Smooth muscle cell (in vitro differentiated cells): ENCODE measurements at regions not wholly inside any gene's neighbourhood (a gene's known extent, or its start where the extent isn't known, plus 50 kb on each side); places are given as distances from the start of the nearest gene placed in this dataset.

Experiments used
- DNase-seq: peaks from one replicate; lab custom pipeline; 2025; ENCODE audit not compliant: unreplicated experiment; lab: John Stamatoyannopoulos, UW
- H2AFZ ChIP-seq: fragments of 200-600 bp; sonication (generic); 2 replicates; pipeline ENCODE4 v1.6.0; 2016; ENCODE audit warnings: antibody characterized with exemption, low read depth, mild to moderate bottlenecking
- H3F3A ChIP-seq: fragments of 200-600 bp; sonication (generic); 2 replicates; pipeline ENCODE4 v1.6.0; 2017; ENCODE audit warnings: antibody characterized with exemption, low read depth
- H3K27ac ChIP-seq: fragments of 200-600 bp; sonication (generic); 2 replicates; pipeline ENCODE4 v1.5.1; 2016; ENCODE audit warnings: low read depth, mild to moderate bottlenecking
- H3K27me3 ChIP-seq: fragments of 200-600 bp; sonication (generic); 2 replicates; pipeline ENCODE4 v1.6.1; 2016; ENCODE audit warnings: low read depth, mild to moderate bottlenecking
- H3K36me3 ChIP-seq: fragments of 200-600 bp; sonication (generic); 2 replicates; pipeline ENCODE4 v1.5.1; 2016; ENCODE audit warnings: low read depth
- H3K4me1 ChIP-seq: fragments of 200-600 bp; sonication (generic); 2 replicates; pipeline ENCODE4 v1.5.1; 2016; ENCODE audit warnings: low read depth
- H3K4me2 ChIP-seq: fragments of 200-600 bp; sonication (generic); 2 replicates; pipeline ENCODE4 v1.6.0; 2016; ENCODE audit warnings: mild to moderate bottlenecking
- H3K4me3 ChIP-seq: fragments of 200-600 bp; sonication (generic); 2 replicates; pipeline ENCODE4 v1.5.1; 2016; ENCODE audit warnings: mild to moderate bottlenecking
- H3K79me2 ChIP-seq: fragments of 200-600 bp; sonication (generic); 2 replicates; pipeline ENCODE4 v1.6.0; 2016; ENCODE audit warnings: low read depth, mild to moderate bottlenecking
- H3K9ac ChIP-seq: fragments of 200-600 bp; sonication (generic); 2 replicates; pipeline ENCODE4 v1.6.0; 2016; ENCODE audit warnings: low read depth
- H3K9me3 ChIP-seq: fragments of 200-600 bp; sonication (generic); replicated peaks from 2 replicates; pipeline ENCODE4 v1.5.1; 2016; ENCODE audit warnings: low read depth
- H4K20me1 ChIP-seq: fragments of 200-600 bp; sonication (generic); 2 replicates; pipeline ENCODE4 v1.6.0; 2016; ENCODE audit warnings: low read depth
- WGBS: methylation state at CpG from one replicate; pipeline ENCODE4 v1.1.7; 2016; ENCODE audit warnings: low lambda C conversion rate; 5-methylcytosine and 5-hydroxymethylcytosine counted together
- TF ChIP-seq, protein P1 (sequence below): fragments of 200-600 bp; sonication (generic); IDR thresholded peaks from 2 replicates; pipeline ENCODE4 v1.5.1; 2017; ENCODE audit warnings: borderline replicate concordance, mild to moderate bottlenecking, antibody characterized with exemption; ENCODE audit not compliant: insufficient read depth, poor library complexity, severe bottlenecking

DNA sequence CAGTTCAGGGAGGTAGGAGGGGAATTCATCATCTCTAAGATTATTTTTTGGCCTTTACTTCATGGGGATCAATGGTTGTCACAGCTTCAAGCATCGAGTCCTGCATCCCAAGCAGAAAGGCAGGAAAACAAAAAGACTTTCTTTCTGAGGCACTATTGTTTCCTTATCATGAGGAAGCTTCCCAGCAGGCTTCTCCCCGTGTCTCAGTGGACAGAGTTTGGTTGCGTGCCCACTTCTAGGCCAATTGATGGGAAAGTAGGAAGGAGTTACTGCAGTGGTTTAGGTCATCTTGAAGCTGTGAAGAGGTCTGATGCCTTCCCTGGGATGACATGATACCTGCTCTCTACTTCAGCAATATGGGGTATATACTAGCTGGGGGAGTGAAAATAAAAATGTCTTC, 175.3 kb upstream of the CDH13 start:
- WGBS = 91% methylated on average over 3 of the region's 3 CpGs
- Histone ChIP-seq H2AFZ (no peak overlapping the region), H3K27ac (no peak overlapping the region), H3K4me2 (no peak overlapping the region), H4K20me1 (no peaks in the 10 kb centered on the region), H3K36me3 (no peaks in the 10 kb centered on the region), H3K9me3 (no peaks in the 10 kb centered on the region), H3F3A (no peaks in the 10 kb centered on the region), H3K79me2 (no peaks in the 10 kb centered on the region), H3K4me1 (no peaks in the 10 kb centered on the region), H3K9ac (no peak overlapping the region), H3K27me3 (peaks cover 46% of the 10 kb centered on the region), H3K4me3 (no peak overlapping the region)
- no peak for DNase-seq
- TF ChIP-seq, protein P1, sequence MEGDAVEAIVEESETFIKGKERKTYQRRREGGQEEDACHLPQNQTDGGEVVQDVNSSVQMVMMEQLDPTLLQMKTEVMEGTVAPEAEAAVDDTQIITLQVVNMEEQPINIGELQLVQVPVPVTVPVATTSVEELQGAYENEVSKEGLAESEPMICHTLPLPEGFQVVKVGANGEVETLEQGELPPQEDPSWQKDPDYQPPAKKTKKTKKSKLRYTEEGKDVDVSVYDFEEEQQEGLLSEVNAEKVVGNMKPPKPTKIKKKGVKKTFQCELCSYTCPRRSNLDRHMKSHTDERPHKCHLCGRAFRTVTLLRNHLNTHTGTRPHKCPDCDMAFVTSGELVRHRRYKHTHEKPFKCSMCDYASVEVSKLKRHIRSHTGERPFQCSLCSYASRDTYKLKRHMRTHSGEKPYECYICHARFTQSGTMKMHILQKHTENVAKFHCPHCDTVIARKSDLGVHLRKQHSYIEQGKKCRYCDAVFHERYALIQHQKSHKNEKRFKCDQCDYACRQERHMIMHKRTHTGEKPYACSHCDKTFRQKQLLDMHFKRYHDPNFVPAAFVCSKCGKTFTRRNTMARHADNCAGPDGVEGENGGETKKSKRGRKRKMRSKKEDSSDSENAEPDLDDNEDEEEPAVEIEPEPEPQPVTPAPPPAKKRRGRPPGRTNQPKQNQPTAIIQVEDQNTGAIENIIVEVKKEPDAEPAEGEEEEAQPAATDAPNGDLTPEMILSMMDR = no peak

DNA sequence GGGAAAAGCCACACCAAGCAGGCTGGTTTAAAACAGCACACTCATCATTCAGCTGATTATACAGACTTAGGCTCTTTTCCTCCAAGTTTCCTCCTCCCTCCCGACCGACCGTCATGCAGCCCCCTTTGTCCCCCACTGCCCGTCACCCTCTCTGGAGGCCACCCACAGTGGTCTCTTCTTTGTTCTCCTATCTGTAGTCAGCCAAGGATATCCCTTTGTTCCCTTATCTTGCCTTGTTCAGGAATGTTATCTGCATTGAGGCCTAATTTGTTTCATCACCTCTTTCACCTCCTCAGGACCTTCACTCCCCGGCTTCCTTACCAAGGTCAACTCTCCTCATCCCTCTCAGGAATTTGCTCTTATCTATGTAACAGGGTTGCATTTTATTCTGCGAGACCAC, 186.4 kb upstream of the CDH13 start:
- Histone ChIP-seq H3K4me1 (no peaks in the 10 kb centered on the region), H3K4me2 (no peak overlapping the region)
- TF ChIP-seq, protein P1 = no peak

DNA sequence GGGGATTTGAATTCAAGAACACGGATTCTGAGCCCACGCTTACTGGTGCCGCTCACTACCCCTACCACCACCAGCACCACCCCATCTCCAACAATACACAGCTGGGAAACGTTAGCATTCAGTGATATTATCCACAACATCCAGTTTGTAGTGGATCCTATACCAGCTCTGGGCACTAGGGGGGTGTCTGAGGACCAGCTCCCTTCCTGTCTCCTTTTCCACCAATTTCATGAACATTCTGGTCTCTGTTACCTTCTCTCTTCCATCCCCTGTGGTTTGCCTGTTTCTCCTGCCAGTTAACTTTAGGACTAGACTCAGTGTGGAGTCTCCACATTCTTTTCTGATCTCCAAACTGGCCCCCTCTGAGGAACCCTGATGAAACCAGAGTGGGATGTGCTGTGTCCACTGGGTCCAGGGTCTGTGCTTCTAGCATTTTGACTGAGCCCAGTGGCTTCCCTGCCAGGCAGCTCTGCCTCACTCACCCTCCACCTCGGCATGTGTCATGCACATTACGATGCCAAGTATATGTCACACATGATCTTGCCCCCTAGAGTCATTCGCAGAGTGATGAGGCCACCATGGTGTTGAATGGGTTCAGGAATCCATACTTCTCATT, 187.0 kb upstream of the CDH13 start:
- no peak for DNase-seq
- no peaks in the 10 kb centered on the region for H3K4me1 ChIP-seq
- no peak overlapping the region for H3K4me3 ChIP-seq
- no peaks in the 10 kb centered on the region for H3K9me3 ChIP-seq
- no peak overlapping the region for H3K27ac ChIP-seq
- peaks cover 19% of the 10 kb centered on the region for H3K27me3 ChIP-seq
- H2AFZ ChIP-seq = no peak overlapping the region
- TF ChIP-seq, protein P1 = peak; percentile 31
- H3F3A ChIP-seq = no peaks in the 10 kb centered on the region
- H3K36me3 ChIP-seq = no peaks in the 10 kb centered on the region
- no peaks in the 10 kb centered on the region for H4K20me1 ChIP-seq
- WGBS = 79% methylated on average over 7 of the region's 7 CpGs
- H3K9ac ChIP-seq = no peak overlapping the region
- H3K79me2 ChIP-seq = no peaks in the 10 kb centered on the region
- no peak overlapping the region for H3K4me2 ChIP-seq

More for the DNA sequence above, 186.4 kb upstream of the CDH13 start:
- no peaks in the 10 kb centered on the region for H4K20me1 ChIP-seq
- H3K27me3 ChIP-seq = peaks cover 19% of the 10 kb centered on the region
- H3K9me3 ChIP-seq = no peaks in the 10 kb centered on the region
- H2AFZ ChIP-seq = no peak overlapping the region
- no peaks in the 10 kb centered on the region for H3K36me3 ChIP-seq
- no peak overlapping the region for H3K4me3 ChIP-seq
- no peak for DNase-seq
- H3K79me2 ChIP-seq = no peaks in the 10 kb centered on the region
- no peak overlapping the region for H3K9ac ChIP-seq
- H3K27ac ChIP-seq = no peak overlapping the region
- WGBS = 58% methylated on average over 6 of the region's 6 CpGs
- no peaks in the 10 kb centered on the region for H3F3A ChIP-seq

DNA sequence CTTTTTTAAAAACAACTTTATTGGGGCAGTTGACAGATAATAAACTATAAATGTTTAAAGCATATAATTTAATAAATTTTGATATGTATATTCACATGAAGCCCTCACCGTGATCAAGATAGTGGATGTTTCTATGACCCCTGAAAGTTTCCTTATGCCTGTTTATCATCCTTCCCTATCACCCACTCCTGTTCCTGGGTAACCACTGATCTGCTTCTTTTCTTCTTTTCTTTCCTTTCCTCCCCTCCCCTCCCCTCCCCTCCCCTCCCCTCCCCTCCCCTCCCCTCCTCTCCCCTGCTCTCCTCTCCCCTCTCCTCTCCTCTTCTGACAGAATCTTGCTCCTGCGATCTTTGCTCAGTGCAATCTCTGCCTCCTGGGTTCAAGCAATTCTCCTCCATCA, 193.7 kb upstream of the CDH13 start:
- H3K9ac ChIP-seq = no peak overlapping the region
- DNase-seq = no peak
- H3K27me3 ChIP-seq = peaks cover 33% of the 10 kb centered on the region
- no peaks in the 10 kb centered on the region for H4K20me1 ChIP-seq
- H3K4me2 ChIP-seq = no peak overlapping the region
- H3K79me2 ChIP-seq = no peaks in the 10 kb centered on the region
- WGBS = 82% methylated on average over 2 of the region's 2 CpGs
- H3K4me1 ChIP-seq = no peaks in the 10 kb centered on the region
- no peaks in the 10 kb centered on the region for H3F3A ChIP-seq
- H3K4me3 ChIP-seq = no peak overlapping the region
- no peaks in the 10 kb centered on the region for H3K36me3 ChIP-seq
- TF ChIP-seq, protein P1 = no peak
- H2AFZ ChIP-seq = no peak overlapping the region
- no peaks in the 10 kb centered on the region for H3K9me3 ChIP-seq
- H3K27ac ChIP-seq = no peak overlapping the region
